Common myeloid progenitor, CD34-positive (primary cell): ENCODE measurements at regions not wholly inside any gene's neighbourhood (a gene's known extent, or its start where the extent isn't known, plus 50 kb on each side); places are given as distances from the start of the nearest gene placed in this dataset.

Experiments
- CTCF ChIA-PET: fragments of 350-600 bp; sonication (Branson Sonifier 250); formaldehyde crosslinking; loops from one replicate; lab custom pipeline; 2021; ENCODE audit warnings: antibody characterized with exemption; lab: Charles Lee
- POLR2A ChIA-PET: fragments of 350-600 bp; sonication (Branson Sonifier 250); formaldehyde crosslinking; loops from one replicate; lab custom pipeline; 2021; ENCODE audit warnings: antibody characterized with exemption; lab: Charles Lee
- DNase-seq, 3 donors: peaks; one replicate each; pipeline versions ENCODE4 v3.0.0 to v3.0.0-alpha.2; 2013
- H3K27ac ChIP-seq, 2 experiments: 1 replicate in 1 of 2; 2 replicates in 1 of 2; pipeline ENCODE4 v1.7.0; 2013; ENCODE audit warnings: inconsistent platforms in 2 of 2, low read length in 2 of 2, mild to moderate bottlenecking in 2 of 2, low read depth in 1 of 2, moderate library complexity in 1 of 2; ENCODE audit not compliant: severe bottlenecking in 2 of 2, insufficient read depth in 1 of 2, poor library complexity in 1 of 2
- H3K27me3 ChIP-seq, 5 experiments: replicated peaks in 2 of 5; 1 replicate in 3 of 5; 2 replicates in 2 of 5; pipeline versions ENCODE4 v1.6.1 to v1.7.0; 2013; ENCODE audit warnings: low read length in 4 of 5, mild to moderate bottlenecking in 2 of 5, moderate library complexity in 2 of 5, inconsistent platforms in 1 of 5; ENCODE audit not compliant: insufficient read depth in 5 of 5, control insufficient read depth in 4 of 5
- H3K36me3 ChIP-seq, 4 experiments: 1 replicate in 2 of 4; 2 replicates in 2 of 4; pipeline versions ENCODE4 v1.6.1 to v1.7.0; 2013; ENCODE audit warnings: low read length in 3 of 4, control low read depth in 1 of 4, mild to moderate bottlenecking in 1 of 4; ENCODE audit not compliant: control insufficient read depth in 4 of 4, insufficient read depth in 4 of 4
- H3K4me1 ChIP-seq, 4 experiments: 1 replicate in 3 of 4; 2 replicates in 1 of 4; pipeline versions ENCODE4 v1.6.1 to v1.7.1; 2013; ENCODE audit warnings: low read length in 3 of 4, mild to moderate bottlenecking in 3 of 4, control low read depth in 1 of 4, inconsistent platforms in 1 of 4, moderate library complexity in 1 of 4; ENCODE audit not compliant: control insufficient read depth in 4 of 4, insufficient read depth in 4 of 4; ENCODE audit errors: control extremely low read depth in 1 of 4
- H3K4me3 ChIP-seq, 7 experiments: 1 replicate in 4 of 7; 2 replicates in 3 of 7; pipeline versions ENCODE4 v1.5.1 to v1.7.0; 2013; ENCODE audit warnings: mild to moderate bottlenecking in 7 of 7, low read length in 6 of 7, moderate library complexity in 6 of 7, inconsistent platforms in 2 of 7, low read depth in 2 of 7, control low read depth in 1 of 7; ENCODE audit not compliant: insufficient read depth in 4 of 7, control insufficient read depth in 1 of 7; ENCODE audit errors: extremely low read depth in 1 of 7
- H3K9me3 ChIP-seq, 5 experiments: 1 replicate in 4 of 5; 2 replicates in 1 of 5; pipeline versions ENCODE4 v1.6.1 to v1.7.1; 2013; ENCODE audit warnings: low read length in 4 of 5, mild to moderate bottlenecking in 2 of 5, inconsistent platforms in 1 of 5, low read depth in 1 of 5, moderate library complexity in 1 of 5; ENCODE audit not compliant: control insufficient read depth in 4 of 5, insufficient read depth in 2 of 5; ENCODE audit errors: control extremely low read depth in 1 of 5
- WGBS: methylation state at CpG from one replicate; pipeline ENCODE4 v1.1.5; 2013; ENCODE audit not compliant: insufficient coverage; 5-methylcytosine and 5-hydroxymethylcytosine counted together

- CTCF ChIA-PET = no interaction called here
- Histone ChIP-seq H3K36me3 (no peaks in the 10 kb centered on the region), H3K9me3 (no peaks in the 10 kb centered on the region), H3K27me3 (peaks cover 0 to 18% (median 4%) of the 10 kb centered on the region in 5 experiments), H3K4me3 (no peak overlapping the region), H3K4me1 (no peaks in the 10 kb centered on the region), H3K27ac (no peak overlapping the region)
- 96% methylated on average over 4 of the region's 7 CpGs for WGBS
- DNase-seq = no peak
- POLR2A ChIA-PET = no interaction called here
Observed at GRCh38 chr6:168211681-168212080, 107.9 kb downstream of the DACT2 start.

- no peak for DNase-seq
- H3K27me3 ChIP-seq = peaks cover 0 to 9% (median 0%) of the 10 kb centered on the region in 5 experiments
- H3K27ac ChIP-seq = no peak overlapping the region
- H3K4me3 ChIP-seq = no peak overlapping the region
- H3K9me3 ChIP-seq = no peaks in the 10 kb centered on the region
- no peaks in the 10 kb centered on the region for H3K4me1 ChIP-seq
- WGBS = 88% methylated on average over 16 of the region's 16 CpGs
- POLR2A ChIA-PET = no interaction called here
- no peaks in the 10 kb centered on the region for H3K36me3 ChIP-seq
- CTCF ChIA-PET = no interaction called here
Observed at GRCh38 chr6:168210239-168211105, 109.1 kb downstream of the DACT2 start.

- 83% methylated on average over 7 of the region's 10 CpGs for WGBS
- Histone ChIP-seq H3K4me1 (no peaks in the 10 kb centered on the region), H3K27me3 (peaks cover 0 to 2% (median 0%) of the 10 kb centered on the region in 5 experiments), H3K9me3 (no peaks in the 10 kb centered on the region), H3K36me3 (no peaks in the 10 kb centered on the region), H3K4me3 (no peak overlapping the region), H3K27ac (no peak overlapping the region)
- POLR2A ChIA-PET = no interaction called here
- CTCF ChIA-PET = no interaction called here
- no peak for DNase-seq
Observed at GRCh38 chr6:168209420-168209819, 110.2 kb downstream of the DACT2 start.

- Histone ChIP-seq H3K9me3 (peaks cover 0 to 4% (median 2%) of the 10 kb centered on the region in 5 experiments), H3K4me1 (no peaks in the 10 kb centered on the region), H3K27ac (no peak overlapping the region), H3K27me3 (peaks cover 0 to 2% (median 0%) of the 10 kb centered on the region in 5 experiments), H3K4me3 (no peak overlapping the region), H3K36me3 (no peaks in the 10 kb centered on the region)
- POLR2A ChIA-PET = no interaction called here
- WGBS = 81% methylated on average over 9 of the region's 10 CpGs
- CTCF ChIA-PET = no interaction called here
- no peak for DNase-seq
Observed at GRCh38 chr6:168208854-168209253, 110.7 kb downstream of the DACT2 start.

GRCh38 chr6:168208402-168208801 is 111.2 kb downstream of the DACT2 start:
- POLR2A ChIA-PET = interaction anchor here (0.6 kb wide), 1 partner anchor 394 kb away, joined by 3 read pairs; no protein-coding TSS in a partner anchor
- WGBS = 99% methylated on average over 7 of the region's 8 CpGs
- CTCF ChIA-PET = no interaction called here
- peaks cover 0 to 4% (median 2%) of the 10 kb centered on the region in 5 experiments for H3K9me3 ChIP-seq
- H3K4me1 ChIP-seq = no peaks in the 10 kb centered on the region
- no peaks in the 10 kb centered on the region for H3K36me3 ChIP-seq
- DNase-seq = no peak
- no peak overlapping the region for H3K27ac ChIP-seq
- no peak overlapping the region for H3K4me3 ChIP-seq
- peaks cover 0 to 2% (median 0%) of the 10 kb centered on the region in 5 experiments for H3K27me3 ChIP-seq

GRCh38 chr6:168207421-168208175 is 112.0 kb downstream of the DACT2 start:
- ChIA-PET POLR2A (interaction anchor here (0.6 kb wide), 1 partner anchor 393 kb away, joined by 3 read pairs; no protein-coding TSS in a partner anchor), CTCF (no interaction called here)
- DNase-seq = no peak
- Histone ChIP-seq H3K4me3 (no peak overlapping the region), H3K4me1 (no peaks in the 10 kb centered on the region), H3K9me3 (peaks cover 0 to 4% (median 2%) of the 10 kb centered on the region in 5 experiments), H3K27me3 (peaks cover 0 to 2% (median 0%) of the 10 kb centered on the region in 5 experiments), H3K27ac (no peak overlapping the region), H3K36me3 (no peaks in the 10 kb centered on the region)
- 93% methylated on average over 13 of the region's 22 CpGs for WGBS
